Ovary (tissue), 3 donors: ENCODE measurements at regions not wholly inside any gene's neighbourhood (a gene's known extent, or its start where the extent isn't known, plus 50 kb on each side); places are given as distances from the start of the nearest gene placed in this dataset.

Experiments
- POLR2A ChIP-seq: fragments of 450-650 bp; IDR thresholded peaks from one replicate; pipeline ENCODE4 v1.6.1; 2017; ENCODE audit warnings: antibody characterized with exemption, mild to moderate bottlenecking, moderate library complexity
- TF ChIP-seq, protein P1 (sequence below), 3 donors: fragments of 450-650 bp in 2 of 3; fragments of 200-600 bp in 1 of 3; IDR thresholded peaks; one replicate each; pipeline versions ENCODE4 v1.5.1 to v1.8.0; 2016 to 2022; ENCODE audit warnings: antibody characterized with exemption in 3 of 3, mild to moderate bottlenecking in 1 of 3
- donor health status: DM: no; HTN: no; CAD: no.

DNA sequence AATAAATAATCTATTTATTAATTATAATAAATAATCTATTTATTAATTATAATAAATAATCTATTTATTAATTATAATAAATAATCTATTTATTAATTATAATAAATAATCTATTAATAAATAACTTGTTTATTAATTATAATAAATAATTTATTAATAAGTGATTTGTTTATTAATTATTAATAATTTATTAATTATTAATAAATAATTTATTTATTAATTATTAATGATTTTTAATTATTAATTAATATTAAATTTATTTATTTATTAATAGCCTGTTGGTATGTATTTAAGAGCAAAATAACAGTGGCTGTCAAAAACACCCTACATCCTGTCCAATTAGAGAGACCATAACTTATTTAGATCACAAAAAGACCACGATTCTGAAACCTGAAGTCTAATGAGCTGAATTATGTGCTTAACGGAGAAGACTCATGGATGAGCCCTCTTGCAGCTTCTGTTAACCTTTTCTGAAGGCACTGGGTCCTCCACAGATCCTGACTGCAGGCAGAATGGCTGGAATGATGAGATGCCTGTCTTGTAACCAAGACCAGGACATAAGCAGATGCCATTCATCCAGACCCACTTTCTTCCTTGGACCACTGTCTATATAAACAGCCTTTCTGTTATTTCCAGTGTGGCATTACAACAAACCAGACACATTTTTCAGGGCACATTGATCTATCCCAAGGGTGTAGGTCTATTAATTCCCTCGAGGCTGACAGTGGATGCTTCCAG lies 134.2 kb downstream of the SETD4 start:
- no peak for TF ChIP-seq POLR2A
- TF ChIP-seq, protein P1, sequence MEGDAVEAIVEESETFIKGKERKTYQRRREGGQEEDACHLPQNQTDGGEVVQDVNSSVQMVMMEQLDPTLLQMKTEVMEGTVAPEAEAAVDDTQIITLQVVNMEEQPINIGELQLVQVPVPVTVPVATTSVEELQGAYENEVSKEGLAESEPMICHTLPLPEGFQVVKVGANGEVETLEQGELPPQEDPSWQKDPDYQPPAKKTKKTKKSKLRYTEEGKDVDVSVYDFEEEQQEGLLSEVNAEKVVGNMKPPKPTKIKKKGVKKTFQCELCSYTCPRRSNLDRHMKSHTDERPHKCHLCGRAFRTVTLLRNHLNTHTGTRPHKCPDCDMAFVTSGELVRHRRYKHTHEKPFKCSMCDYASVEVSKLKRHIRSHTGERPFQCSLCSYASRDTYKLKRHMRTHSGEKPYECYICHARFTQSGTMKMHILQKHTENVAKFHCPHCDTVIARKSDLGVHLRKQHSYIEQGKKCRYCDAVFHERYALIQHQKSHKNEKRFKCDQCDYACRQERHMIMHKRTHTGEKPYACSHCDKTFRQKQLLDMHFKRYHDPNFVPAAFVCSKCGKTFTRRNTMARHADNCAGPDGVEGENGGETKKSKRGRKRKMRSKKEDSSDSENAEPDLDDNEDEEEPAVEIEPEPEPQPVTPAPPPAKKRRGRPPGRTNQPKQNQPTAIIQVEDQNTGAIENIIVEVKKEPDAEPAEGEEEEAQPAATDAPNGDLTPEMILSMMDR (IDR thresholded peaks at IDR 0.05): no peak
